HG02759 (cell line): ENCODE measurements at regions not wholly inside any gene's neighbourhood (a gene's known extent, or its start where the extent isn't known, plus 50 kb on each side); places are given as distances from the start of the nearest gene placed in this dataset.

Experiments used
- ATAC-seq: cut with Tn5 transposase; IDR thresholded peaks from one replicate; pipeline ENCODE4 v1.9.1; 2021; ENCODE audit warnings: mild to moderate bottlenecking, moderate library complexity; ENCODE audit not compliant: unreplicated experiment

- no peak for ATAC-seq
Measured at GRCh38 chr17:68749349-68750207, 148.4 kb upstream of the FAM20A start.

GRCh38 chr17:68748381-68748780, 147.2 kb upstream of the FAM20A start:
- no peak for ATAC-seq

GRCh38 chr17:68740555-68741447, 139.6 kb upstream of the FAM20A start:
- no peak for ATAC-seq

GRCh38 chr17:68737761-68738443, 136.7 kb upstream of the FAM20A start:
- no peak for ATAC-seq

- no peak for ATAC-seq
Measured at GRCh38 chr17:68734931-68735330, 133.8 kb upstream of the FAM20A start.

- ATAC-seq = no peak
Measured at GRCh38 chr17:68734187-68734900, 133.2 kb upstream of the FAM20A start.

- ATAC-seq = no peak
Measured at GRCh38 chr17:68733241-68734176, 132.3 kb upstream of the FAM20A start.

- ATAC-seq = no peak
Measured at GRCh38 chr17:68732301-68732749, 131.2 kb upstream of the FAM20A start.

- no peak for ATAC-seq
Measured at GRCh38 chr17:68731465-68731864, 130.3 kb upstream of the FAM20A start.

GRCh38 chr17:68719431-68719830, 118.3 kb upstream of the FAM20A start:
- no peak for ATAC-seq

GRCh38 chr17:68718926-68719325, 117.8 kb upstream of the FAM20A start:
- no peak for ATAC-seq

- ATAC-seq = no peak
Measured at GRCh38 chr17:68718465-68718864, 117.3 kb upstream of the FAM20A start.

- ATAC-seq = no peak
Measured at GRCh38 chr17:68714676-68715075, 113.5 kb upstream of the FAM20A start.

GRCh38 chr17:68711858-68712257, 110.7 kb upstream of the FAM20A start:
- no peak for ATAC-seq

- no peak for ATAC-seq
Measured at GRCh38 chr17:68710976-68711375, 109.8 kb upstream of the FAM20A start.

- no peak for ATAC-seq
Measured at GRCh38 chr17:68710035-68710780, 109.0 kb upstream of the FAM20A start.

- no peak for ATAC-seq
Measured at GRCh38 chr17:68709461-68709860, 108.3 kb upstream of the FAM20A start.

- no peak for ATAC-seq
Measured at GRCh38 chr17:68707031-68707430, 105.9 kb upstream of the FAM20A start.
